Neural crest cell (in vitro differentiated cells): ENCODE measurements at regions not wholly inside any gene's neighbourhood (a gene's known extent, or its start where the extent isn't known, plus 50 kb on each side); places are given as distances from the start of the nearest gene placed in this dataset.

Experiments used
- DNase-seq: peaks from one replicate; pipeline ENCODE4 v3.0.0; 2021; ENCODE audit warnings: low read depth, mixed read lengths, low spot score
- H3K27ac Mint-ChIP-seq: one replicate; pipeline ENCODE4 v1.8.0; 2021; ENCODE audit warnings: mild to moderate bottlenecking, mixed read lengths; ENCODE audit not compliant: unreplicated experiment
- H3K27me3 Mint-ChIP-seq: 2 replicates; pipeline ENCODE4 v1.8.0; 2021; ENCODE audit warnings: low read depth, mild to moderate bottlenecking, mixed read lengths
- H3K36me3 Mint-ChIP-seq: 2 replicates; pipeline ENCODE4 v1.8.0; 2021; ENCODE audit warnings: low read depth, mild to moderate bottlenecking, mixed read lengths
- H3K4me1 Mint-ChIP-seq: 2 replicates; pipeline ENCODE4 v1.8.0; 2021; ENCODE audit warnings: mixed read lengths
- H3K4me3 Mint-ChIP-seq: one replicate; pipeline ENCODE4 v1.8.0; 2021; ENCODE audit warnings: mild to moderate bottlenecking, mixed read lengths
- H3K9me3 Mint-ChIP-seq: 2 replicates; pipeline ENCODE4 v1.8.0; 2021; ENCODE audit warnings: mixed read lengths
- TF ChIP-seq, protein P1 (sequence below): fragments of 200-600 bp; sonication (generic); conservative IDR thresholded peaks from 2 replicates; pipeline ENCODE4 v1.5.0; 2021; ENCODE audit warnings: antibody characterized with exemption, mild to moderate bottlenecking

DNA sequence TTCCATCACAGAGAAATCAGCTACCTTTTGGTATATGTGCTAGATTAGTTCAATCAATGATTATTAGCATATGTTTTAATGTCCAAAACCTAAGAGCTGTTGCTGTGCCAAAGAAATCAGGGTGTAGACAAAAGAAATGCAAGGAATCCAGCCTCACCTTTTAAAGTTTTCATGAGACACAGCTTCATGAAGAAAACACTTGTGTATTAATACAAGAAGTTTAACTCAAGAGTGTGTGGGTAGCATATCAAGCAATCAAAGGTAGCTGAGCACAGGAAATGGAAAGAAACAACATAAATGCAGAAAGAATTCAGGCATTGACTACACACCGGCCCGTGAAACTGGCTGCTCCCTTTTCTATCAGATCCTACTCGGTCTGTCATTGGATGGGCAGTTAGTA lies 76.0 kb upstream of the CAV2 start:
- DNase-seq: no peak
- Mint-ChIP-seq H3K27ac (no peak overlapping the region), H3K9me3 (peaks cover 4% of the 10 kb centered on the region), H3K27me3 (no peaks in the 10 kb centered on the region), H3K4me1 (peaks cover 20% of the 10 kb centered on the region), H3K36me3 (no peaks in the 10 kb centered on the region), H3K4me3 (no peak overlapping the region)
- TF ChIP-seq, protein P1, sequence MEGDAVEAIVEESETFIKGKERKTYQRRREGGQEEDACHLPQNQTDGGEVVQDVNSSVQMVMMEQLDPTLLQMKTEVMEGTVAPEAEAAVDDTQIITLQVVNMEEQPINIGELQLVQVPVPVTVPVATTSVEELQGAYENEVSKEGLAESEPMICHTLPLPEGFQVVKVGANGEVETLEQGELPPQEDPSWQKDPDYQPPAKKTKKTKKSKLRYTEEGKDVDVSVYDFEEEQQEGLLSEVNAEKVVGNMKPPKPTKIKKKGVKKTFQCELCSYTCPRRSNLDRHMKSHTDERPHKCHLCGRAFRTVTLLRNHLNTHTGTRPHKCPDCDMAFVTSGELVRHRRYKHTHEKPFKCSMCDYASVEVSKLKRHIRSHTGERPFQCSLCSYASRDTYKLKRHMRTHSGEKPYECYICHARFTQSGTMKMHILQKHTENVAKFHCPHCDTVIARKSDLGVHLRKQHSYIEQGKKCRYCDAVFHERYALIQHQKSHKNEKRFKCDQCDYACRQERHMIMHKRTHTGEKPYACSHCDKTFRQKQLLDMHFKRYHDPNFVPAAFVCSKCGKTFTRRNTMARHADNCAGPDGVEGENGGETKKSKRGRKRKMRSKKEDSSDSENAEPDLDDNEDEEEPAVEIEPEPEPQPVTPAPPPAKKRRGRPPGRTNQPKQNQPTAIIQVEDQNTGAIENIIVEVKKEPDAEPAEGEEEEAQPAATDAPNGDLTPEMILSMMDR: no peak

DNA sequence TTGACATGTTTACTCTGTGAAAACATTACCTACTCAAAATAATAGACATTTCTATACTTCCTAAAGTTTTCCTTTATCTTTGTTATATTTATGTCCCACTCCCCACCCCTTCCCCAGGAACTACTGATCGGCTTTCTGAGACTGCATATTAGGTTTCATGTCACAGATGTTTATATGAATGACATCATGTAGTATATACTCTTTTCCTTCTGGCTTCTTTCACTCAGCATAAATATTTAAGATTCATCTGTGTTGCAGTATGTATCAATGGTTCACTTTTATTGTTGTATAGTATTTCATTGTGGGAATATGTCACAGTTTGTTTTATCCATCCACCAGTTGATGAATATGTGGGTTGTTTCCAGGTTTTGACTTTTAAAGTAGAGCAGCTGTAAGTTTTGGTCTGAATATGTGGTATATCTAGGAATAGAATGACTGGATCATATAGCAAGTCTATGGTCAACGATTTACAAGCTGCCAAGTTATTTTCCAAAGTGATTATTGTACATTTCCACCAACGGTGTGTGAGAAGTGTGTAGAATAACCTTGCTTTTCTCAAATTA lies 73.8 kb upstream of the CAV2 start:
- Mint-ChIP-seq H3K27ac (no peak overlapping the region), H3K27me3 (no peaks in the 10 kb centered on the region), H3K36me3 (no peaks in the 10 kb centered on the region), H3K4me3 (no peak overlapping the region), H3K4me1 (peaks cover 5% of the 10 kb centered on the region), H3K9me3 (peaks cover 4% of the 10 kb centered on the region)
- TF ChIP-seq, protein P1: no peak
- DNase-seq: no peak

DNA sequence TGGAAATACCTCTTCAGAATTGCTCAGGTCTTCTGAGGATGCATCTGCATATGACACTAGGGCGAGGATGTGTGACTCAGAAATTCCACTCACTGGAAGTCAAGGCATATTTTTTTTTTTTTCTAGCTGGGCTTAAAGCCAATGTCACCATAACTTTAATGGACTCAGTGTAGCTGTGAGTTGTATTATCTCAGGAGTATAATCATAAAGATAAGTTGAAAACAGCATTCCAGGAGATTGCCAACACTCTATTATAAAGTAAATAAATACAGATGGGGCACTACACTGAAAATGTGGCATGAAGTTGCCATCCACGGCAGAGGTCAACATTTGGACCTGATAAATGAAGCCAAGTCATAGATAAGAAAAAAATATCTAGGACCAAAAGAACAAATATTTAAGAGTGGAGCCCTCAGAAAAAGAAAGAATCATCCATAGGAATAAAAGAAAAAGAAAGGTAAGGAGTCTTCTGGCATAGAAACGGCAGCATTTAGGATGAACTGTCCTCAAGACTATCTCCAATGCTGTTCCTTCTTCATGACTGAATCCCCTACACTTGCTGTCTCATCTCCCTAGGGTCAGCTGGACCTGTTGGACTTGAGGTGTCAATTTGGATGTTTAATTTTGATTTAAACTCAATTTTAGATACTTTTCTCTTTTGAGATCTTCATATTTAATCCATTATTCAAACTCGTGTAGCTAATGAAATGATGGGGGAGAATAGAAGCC lies 72.9 kb upstream of the CAV2 start:
- peaks cover 4% of the 10 kb centered on the region for H3K9me3 Mint-ChIP-seq
- peaks cover 5% of the 10 kb centered on the region for H3K4me1 Mint-ChIP-seq
- H3K27ac Mint-ChIP-seq: no peak overlapping the region
- TF ChIP-seq, protein P1: no peak
- DNase-seq: no peak
- H3K36me3 Mint-ChIP-seq: no peaks in the 10 kb centered on the region
- no peaks in the 10 kb centered on the region for H3K27me3 Mint-ChIP-seq
- H3K4me3 Mint-ChIP-seq: no peak overlapping the region

DNA sequence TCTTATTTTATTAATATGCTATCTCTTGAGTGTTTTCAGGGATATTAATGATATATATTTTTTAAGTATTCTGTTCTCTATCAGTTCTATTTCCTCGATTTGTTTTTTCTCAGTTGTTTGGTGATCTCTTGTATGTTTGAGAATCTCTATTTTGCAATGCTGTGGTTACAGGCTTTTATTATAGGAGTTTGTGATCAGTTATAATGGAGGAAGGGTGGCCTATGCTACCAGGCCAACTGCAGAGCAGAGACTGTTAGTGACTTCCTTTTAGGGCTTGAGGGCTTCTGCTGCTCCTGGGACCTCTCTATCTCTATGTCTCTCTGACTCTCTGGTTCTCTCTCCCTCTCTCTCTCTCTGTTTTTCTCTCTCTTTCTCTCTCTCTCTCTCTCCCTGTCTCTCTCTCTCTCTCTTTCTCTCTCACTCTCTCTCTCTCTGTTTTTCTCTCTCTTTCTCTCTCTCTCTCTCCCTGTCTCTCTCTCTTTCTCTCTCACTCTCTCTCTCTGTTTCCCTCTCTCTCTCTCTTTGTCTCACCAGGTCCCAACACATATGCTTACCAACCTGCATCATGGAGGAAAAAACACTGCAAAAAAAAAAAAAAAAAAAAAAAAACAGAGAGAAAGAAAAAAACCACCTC lies 69.4 kb upstream of the CAV2 start:
- Mint-ChIP-seq H3K9me3 (peaks cover 4% of the 10 kb centered on the region), H3K27me3 (no peaks in the 10 kb centered on the region), H3K27ac (no peak overlapping the region), H3K36me3 (no peaks in the 10 kb centered on the region), H3K4me3 (no peak overlapping the region), H3K4me1 (no peaks in the 10 kb centered on the region)
- no peak for DNase-seq
- TF ChIP-seq, protein P1: no peak

DNA sequence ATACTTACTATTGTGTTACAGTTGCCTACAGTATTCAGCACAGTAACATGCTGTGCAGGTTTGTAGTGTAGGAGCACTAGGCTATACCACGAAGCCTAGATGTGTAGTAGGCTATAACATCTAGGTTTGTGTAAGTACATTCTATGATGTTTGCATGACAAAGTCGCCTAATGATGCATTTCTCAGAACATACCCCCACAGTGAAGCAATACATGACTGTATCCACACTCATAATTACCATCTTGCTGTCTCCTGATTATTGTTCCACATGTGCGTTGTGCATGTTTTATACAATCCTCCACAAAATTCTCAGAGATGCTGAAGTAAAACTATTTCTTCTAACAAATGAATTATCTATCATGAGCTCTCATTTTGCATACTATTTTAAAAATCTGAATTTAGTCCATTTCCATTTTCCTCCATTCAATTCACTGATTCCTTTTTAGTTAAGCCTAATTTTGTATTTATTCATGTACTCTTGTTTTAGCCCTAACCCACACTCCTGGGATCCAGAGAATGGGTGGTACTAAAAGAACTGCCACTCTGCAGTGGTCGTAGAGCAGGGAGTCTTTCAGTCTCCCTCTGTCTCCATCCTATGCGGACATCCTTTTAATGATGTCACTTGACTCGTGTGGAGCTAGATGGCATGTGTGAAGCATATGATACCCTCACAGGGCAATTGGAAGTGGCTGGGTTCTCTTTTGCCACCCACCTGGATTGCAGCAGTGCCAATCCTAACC lies 67.6 kb upstream of the CAV2 start:
- Mint-ChIP-seq H3K27me3 (no peaks in the 10 kb centered on the region), H3K9me3 (peaks cover 4% of the 10 kb centered on the region), H3K4me3 (no peak overlapping the region), H3K27ac (no peak overlapping the region), H3K4me1 (no peaks in the 10 kb centered on the region), H3K36me3 (no peaks in the 10 kb centered on the region)
- no peak for DNase-seq
- TF ChIP-seq, protein P1: no peak
